22Rv1 (cell line): ENCODE measurements at regions not wholly inside any gene's neighbourhood (a gene's known extent, or its start where the extent isn't known, plus 50 kb on each side); places are given as distances from the start of the nearest gene placed in this dataset.
"Not testable (repeated sequence)": the region's sequence is repeated elsewhere in the genome, so short reads cannot be mapped to it uniquely, and the experiment has no call there.

Experiments
- H3K27ac ChIP-seq: fragments of 450-650 bp; 2 replicates; pipeline ENCODE4 v1.5.1; 2017
- CTCF ChIP-seq: fragments of 450-650 bp; IDR thresholded peaks from 2 replicates; pipeline ENCODE4 v1.5.1; 2017; ENCODE audit warnings: mild to moderate bottlenecking
- ZFX ChIP-seq: fragments of 450-650 bp; IDR thresholded peaks from 2 replicates; pipeline ENCODE4 v1.6.1; 2017; ENCODE audit warnings: antibody characterized with exemption, borderline replicate concordance

- H3K27ac ChIP-seq = no peak overlapping the region
- TF ChIP-seq CTCF = no peak
- TF ChIP-seq ZFX = no peak
Measured at GRCh38 chr3:148535001-148535400, 162.7 kb upstream of the AGTR1 start.

GRCh38 chr3:148540266-148540665 lies 157.4 kb upstream of the AGTR1 start:
- TF ChIP-seq ZFX (no peak), CTCF (no peak)
- no peak overlapping the region for H3K27ac ChIP-seq

GRCh38 chr3:148540851-148541250 lies 156.9 kb upstream of the AGTR1 start:
- no peak for TF ChIP-seq ZFX
- no peak for TF ChIP-seq CTCF
- H3K27ac ChIP-seq = no peak overlapping the region

GRCh38 chr3:148546959-148547358 lies 150.7 kb upstream of the AGTR1 start:
- no peak for TF ChIP-seq CTCF

GRCh38 chr3:148551767-148552260 lies 145.9 kb upstream of the AGTR1 start:
- TF ChIP-seq CTCF (no peak), ZFX (no peak)
- H3K27ac ChIP-seq = no peak overlapping the region

More at GRCh38 chr3:148546959-148547358, 150.7 kb upstream of the AGTR1 start:
- no peak overlapping the region for H3K27ac ChIP-seq

- H3K27ac ChIP-seq = no peak overlapping the region
- TF ChIP-seq CTCF (no peak), ZFX (no peak)
Measured at GRCh38 chr3:148554367-148554766, 143.3 kb upstream of the AGTR1 start.

- TF ChIP-seq CTCF (no peak), ZFX (no peak)
- H3K27ac ChIP-seq = no peak overlapping the region
Measured at GRCh38 chr3:148556664-148557063, 141.0 kb upstream of the AGTR1 start.

GRCh38 chr3:148577579-148577978 lies 120.1 kb upstream of the AGTR1 start:
- not testable (repeated sequence) for H3K27ac ChIP-seq
